HG02642 (cell line): ENCODE measurements at regions not wholly inside any gene's neighbourhood (a gene's known extent, or its start where the extent isn't known, plus 50 kb on each side); places are given as distances from the start of the nearest gene placed in this dataset.
"Not testable (repeated sequence)": the region's sequence is repeated elsewhere in the genome, so short reads cannot be mapped to it uniquely, and the experiment has no call there.

Experiments used
- ATAC-seq: cut with Tn5 transposase; IDR thresholded peaks from one replicate; pipeline ENCODE4 v1.9.1; 2021; ENCODE audit warnings: mild to moderate bottlenecking; ENCODE audit not compliant: unreplicated experiment, poor library complexity

GRCh38 chr5:153187503-153187902 is 303.0 kb upstream of the GRIA1 start:
- no peak for ATAC-seq

- no peak for ATAC-seq
Observed at GRCh38 chr5:153206361-153206760, 284.1 kb upstream of the GRIA1 start.

GRCh38 chr5:153209016-153209415 is 281.5 kb upstream of the GRIA1 start:
- ATAC-seq = no peak

GRCh38 chr5:153209687-153210086 is 280.8 kb upstream of the GRIA1 start:
- no peak for ATAC-seq

- ATAC-seq = no peak
Observed at GRCh38 chr5:153211076-153211475, 279.4 kb upstream of the GRIA1 start.

GRCh38 chr5:153212471-153212870 is 278.0 kb upstream of the GRIA1 start:
- ATAC-seq = no peak

GRCh38 chr5:153222936-153223335 is 267.5 kb upstream of the GRIA1 start:
- ATAC-seq = no peak

- no peak for ATAC-seq
Observed at GRCh38 chr5:153223376-153223775, 267.1 kb upstream of the GRIA1 start.

GRCh38 chr5:153224651-153225050 is 265.8 kb upstream of the GRIA1 start:
- ATAC-seq = no peak

- no peak for ATAC-seq
Observed at GRCh38 chr5:153233933-153234332, 256.5 kb upstream of the GRIA1 start.

GRCh38 chr5:153236319-153236718 is 254.2 kb upstream of the GRIA1 start:
- ATAC-seq = no peak

GRCh38 chr5:153237671-153238332 is 252.7 kb upstream of the GRIA1 start:
- ATAC-seq = peak; percentile 88

- no peak for ATAC-seq
Observed at GRCh38 chr5:153257381-153257780, 233.1 kb upstream of the GRIA1 start.

GRCh38 chr5:153258469-153258868 is 232.0 kb upstream of the GRIA1 start:
- ATAC-seq = no peak

GRCh38 chr5:153267506-153267905 is 223.0 kb upstream of the GRIA1 start:
- ATAC-seq = no peak

GRCh38 chr5:153275695-153276094 is 214.8 kb upstream of the GRIA1 start:
- ATAC-seq = no peak

- no peak for ATAC-seq
Observed at GRCh38 chr5:153276151-153276550, 214.3 kb upstream of the GRIA1 start.

GRCh38 chr5:153296251-153296844 is 194.1 kb upstream of the GRIA1 start:
- ATAC-seq = not testable (repeated sequence)

GRCh38 chr5:153299891-153300290 is 190.6 kb upstream of the GRIA1 start:
- no peak for ATAC-seq

GRCh38 chr5:153308282-153308681 is 182.2 kb upstream of the GRIA1 start:
- no peak for ATAC-seq

GRCh38 chr5:153318556-153318955 is 171.9 kb upstream of the GRIA1 start:
- no peak for ATAC-seq

- ATAC-seq = no peak
Observed at GRCh38 chr5:153321478-153321877, 169.0 kb upstream of the GRIA1 start.
